Lower leg skin (tissue), 4 donors: ENCODE measurements at regions not wholly inside any gene's neighbourhood (a gene's known extent, or its start where the extent isn't known, plus 50 kb on each side); places are given as distances from the start of the nearest gene placed in this dataset.

Source experiments
- DNase-seq, 2 donors: peaks; one replicate each; pipeline ENCODE4 v3.0.0-alpha.2; 2019; ENCODE audit warnings: low spot score in 2 of 2
- H3K4me3 ChIP-seq: fragments of 200-600 bp; sonication (generic); 2 replicates; pipeline ENCODE4 v1.5.1; 2017; ENCODE audit warnings: mild to moderate bottlenecking, low read depth; ENCODE audit not compliant: poor library complexity, severe bottlenecking
- CTCF ChIP-seq, 3 donors: fragments of 450-650 bp; IDR thresholded peaks; one replicate each; pipeline ENCODE4 v1.5.1; 2016; ENCODE audit warnings: antibody characterized with exemption in 3 of 3, mild to moderate bottlenecking in 3 of 3, moderate library complexity in 2 of 3
- POLR2A ChIP-seq, 2 donors: fragments of 450-650 bp; IDR thresholded peaks; one replicate each; pipeline ENCODE4 v1.6.1; 2016 to 2017; ENCODE audit warnings: antibody characterized with exemption in 2 of 2, mild to moderate bottlenecking in 1 of 2, moderate library complexity in 1 of 2
- WGBS, 2 donors: methylation state at CpG; one replicate each; pipeline ENCODE4 v1.1.5; 2018; 5-methylcytosine and 5-hydroxymethylcytosine counted together
- intact Hi-C: fragments of 100-400 bp; cut with DNase I; formaldehyde crosslinking; loops from one replicate; pipeline ENCODE4 v1.15.0; 2023; ENCODE audit warnings: low total_unique reads

- no peak overlapping the region for H3K4me3 ChIP-seq
- intact Hi-C loops: no loop called here
- DNase-seq: peak in 1 of 2 donors; percentile 53
- TF ChIP-seq CTCF (IDR thresholded peaks at IDR 0.05) (no peak), POLR2A (IDR thresholded peaks at IDR 0.05) (no peak)
Measured at GRCh38 chr10:78332657-78333056, 299.0 kb downstream of the RPS24 start.

- no peak overlapping the region for H3K4me3 ChIP-seq
- intact Hi-C loops: no loop called here
- DNase-seq: peak in 1 of 2 donors; percentile 77
- TF ChIP-seq POLR2A (IDR thresholded peaks at IDR 0.05) (no peak), CTCF (IDR thresholded peaks at IDR 0.05) (no peak)
- 92 to 95% methylated on average over 9 of the region's 9 CpGs for WGBS, 2 donors
Measured at GRCh38 chr10:78333362-78334143, 299.9 kb downstream of the RPS24 start.

- no peak for DNase-seq
- no peak for TF ChIP-seq POLR2A (IDR thresholded peaks at IDR 0.05)
- no peak for TF ChIP-seq CTCF (IDR thresholded peaks at IDR 0.05)
- intact Hi-C loops: no loop called here
- no peak overlapping the region for H3K4me3 ChIP-seq
- WGBS, 2 donors: 59 to 62% methylated on average over 1 of the region's 1 CpG
Measured at GRCh38 chr10:78335371-78335690, 301.7 kb downstream of the RPS24 start.

GRCh38 chr10:78335691-78336401 lies 302.2 kb downstream of the RPS24 start:
- intact Hi-C loops: no loop called here
- peak; percentile 10 to 86 for DNase-seq
- WGBS, 2 donors: 65 to 80% methylated on average over 5 of the region's 5 CpGs
- H3K4me3 ChIP-seq: no peak overlapping the region
- no peak for TF ChIP-seq CTCF (IDR thresholded peaks at IDR 0.05)
- TF ChIP-seq POLR2A (IDR thresholded peaks at IDR 0.05): no peak

GRCh38 chr10:78336402-78336791 lies 302.7 kb downstream of the RPS24 start:
- WGBS, 2 donors: 43 to 56% methylated on average over 2 of the region's 2 CpGs
- H3K4me3 ChIP-seq: no peak overlapping the region
- TF ChIP-seq POLR2A (IDR thresholded peaks at IDR 0.05) (no peak), CTCF (IDR thresholded peaks at IDR 0.05) (no peak)
- intact Hi-C loops: no loop called here
- peak; percentile 10 to 72 for DNase-seq
